Fibroblast of upper back skin (primary cell): ENCODE measurements at regions not wholly inside any gene's neighbourhood (a gene's known extent, or its start where the extent isn't known, plus 50 kb on each side); places are given as distances from the start of the nearest gene placed in this dataset.

Source experiments
- DNase-seq: peaks from one replicate; pipeline ENCODE4 v3.0.0-alpha.2; 2013

- DNase-seq = no peak
Measured at GRCh38 chr9:80082213-80082612, 510.4 kb downstream of the TLE4 start.

DNA sequence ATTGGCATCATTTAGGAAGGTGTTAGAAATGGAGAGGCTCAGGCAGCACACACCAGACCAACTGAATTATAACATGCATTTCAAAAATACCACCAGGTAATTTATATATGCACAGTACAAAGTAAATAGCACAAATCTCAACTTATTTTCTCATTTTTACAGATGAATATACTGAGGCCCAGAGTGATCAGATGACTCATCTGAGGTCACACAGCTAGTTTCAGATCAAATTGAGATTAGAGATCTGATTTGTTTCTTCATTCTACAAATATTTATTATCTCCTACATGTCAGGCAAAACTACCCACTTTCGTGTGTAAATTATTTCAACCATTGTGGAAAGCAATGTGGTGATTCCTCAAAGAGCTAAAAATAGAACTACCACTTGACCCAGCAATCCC is 507.1 kb downstream of the TLE4 start:
- no peak for DNase-seq

- DNase-seq = no peak
Measured at GRCh38 chr9:80077059-80077458, 505.3 kb downstream of the TLE4 start.

DNA sequence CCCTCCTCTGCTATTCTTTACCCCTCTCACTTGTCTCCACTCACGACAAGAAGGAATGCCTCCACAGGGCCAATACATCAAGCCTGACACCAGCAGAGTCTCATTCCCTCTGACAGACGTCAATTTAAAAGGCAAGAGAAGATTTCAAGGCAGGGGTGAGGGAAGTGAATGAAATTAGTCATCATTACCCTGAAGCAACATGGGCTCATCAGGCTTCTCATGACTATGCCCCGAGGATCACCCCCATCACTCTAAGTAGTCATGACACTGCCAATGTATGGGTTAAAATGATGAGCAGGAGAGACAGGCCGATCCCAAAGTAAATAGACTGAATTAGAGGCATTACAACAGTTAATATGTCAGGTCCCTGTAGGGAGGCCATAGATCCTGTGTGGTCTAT is 504.4 kb downstream of the TLE4 start:
- peak; percentile 37 for DNase-seq

- peak; percentile 41 for DNase-seq
Measured at GRCh38 chr9:80074439-80074838, 502.7 kb downstream of the TLE4 start.

DNA sequence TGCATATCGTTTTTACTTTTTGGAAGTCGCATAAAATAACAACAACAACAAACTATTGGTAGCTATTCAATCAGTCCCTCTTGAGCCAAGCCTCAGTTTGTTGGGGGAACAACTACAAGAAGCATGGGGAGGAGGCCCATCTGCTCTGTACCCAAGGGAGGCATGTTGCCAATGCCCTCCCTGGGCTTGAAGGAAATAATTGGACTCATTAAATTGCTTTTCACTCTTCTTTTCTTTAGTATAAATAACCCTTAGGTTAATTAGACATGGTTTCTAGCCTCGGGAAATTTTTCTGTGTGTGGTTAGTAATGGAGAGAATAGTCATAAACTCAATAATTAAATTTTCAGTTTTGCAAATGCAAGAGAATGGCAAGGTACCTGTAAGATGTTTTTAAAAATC is 500.7 kb downstream of the TLE4 start:
- no peak for DNase-seq

GRCh38 chr9:80070071-80070742 is 498.4 kb downstream of the TLE4 start:
- no peak for DNase-seq

DNA sequence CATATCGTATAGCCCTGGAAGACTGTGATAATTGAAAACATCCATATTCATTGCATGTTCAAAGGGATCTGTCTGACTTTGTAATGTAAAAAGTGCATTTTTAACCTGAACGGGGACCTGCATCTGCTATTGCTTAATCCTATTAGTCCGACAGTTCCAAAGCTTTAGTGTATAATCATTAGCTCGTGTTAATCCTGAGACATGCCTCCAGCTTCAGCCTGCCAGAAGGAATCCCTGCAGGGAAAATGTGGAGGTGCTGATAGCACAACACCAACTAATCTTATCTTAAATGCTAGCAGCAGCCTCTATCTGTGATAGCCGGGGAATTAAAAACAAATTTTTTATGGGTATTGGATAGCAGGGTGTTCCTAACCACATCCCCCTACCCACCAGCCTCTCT is 495.2 kb downstream of the TLE4 start:
- peak; percentile 57 for DNase-seq

- no peak for DNase-seq
Measured at GRCh38 chr9:80062567-80062966, 490.8 kb downstream of the TLE4 start.

DNA sequence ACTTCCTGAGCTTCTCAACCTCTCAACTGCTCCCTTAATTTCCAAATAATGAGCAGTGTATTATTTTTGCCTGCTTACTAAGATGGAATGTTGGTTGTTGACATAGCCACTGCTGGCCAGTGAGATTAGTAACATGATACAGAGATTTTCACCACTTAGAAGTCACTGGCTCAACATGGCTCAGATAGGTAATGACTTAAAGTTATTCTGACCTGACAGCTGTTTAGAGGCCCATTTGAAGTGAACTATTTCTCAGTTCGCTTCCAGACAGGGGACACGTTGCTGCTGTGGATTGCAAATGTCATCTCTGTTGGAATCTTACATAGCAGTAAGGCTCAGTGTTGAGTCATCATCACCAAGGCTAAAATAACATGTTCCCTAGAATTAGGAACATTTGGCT is 490.2 kb downstream of the TLE4 start:
- peak; percentile 96 for DNase-seq

GRCh38 chr9:80061096-80061495 is 489.3 kb downstream of the TLE4 start:
- DNase-seq = no peak

GRCh38 chr9:80059979-80060378 is 488.2 kb downstream of the TLE4 start:
- DNase-seq = no peak

DNA sequence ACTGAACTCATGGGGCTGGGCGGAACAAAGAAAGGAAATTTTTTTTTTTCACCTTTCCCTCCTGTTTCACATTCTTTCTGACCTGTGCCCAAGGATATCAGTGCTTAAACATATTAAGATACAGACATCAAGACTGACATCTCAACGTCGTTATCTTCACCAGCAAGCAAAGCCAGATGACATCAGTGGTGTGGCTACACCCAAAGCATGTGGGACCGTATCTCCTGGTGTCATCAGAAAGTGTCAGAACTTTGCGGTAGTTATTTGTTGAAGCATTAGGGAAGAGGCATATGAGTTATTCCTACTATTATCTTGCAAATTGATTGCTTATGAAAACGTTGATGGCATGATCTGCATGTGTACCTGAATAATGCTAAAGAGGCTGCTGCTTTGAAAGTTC is 487.4 kb downstream of the TLE4 start:
- DNase-seq = no peak

DNA sequence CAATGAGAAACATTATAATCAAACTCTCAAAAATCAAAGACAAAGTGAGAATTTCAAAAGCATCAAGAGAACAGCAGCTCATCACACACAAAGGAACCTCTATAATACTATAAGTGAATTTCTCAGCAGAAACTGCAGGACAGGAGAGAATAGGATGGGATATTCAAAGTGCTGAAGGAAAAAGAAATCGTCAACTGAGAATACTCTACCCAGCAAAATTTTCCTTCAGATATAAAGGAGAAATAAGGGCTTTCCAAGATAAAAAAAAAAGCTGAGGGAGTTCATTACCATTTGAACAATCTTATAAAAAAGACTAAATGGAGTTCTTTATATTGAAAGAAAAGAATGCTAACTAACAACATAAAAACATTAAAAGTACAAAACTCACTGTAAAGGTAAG is 481.1 kb downstream of the TLE4 start:
- DNase-seq = no peak

DNA sequence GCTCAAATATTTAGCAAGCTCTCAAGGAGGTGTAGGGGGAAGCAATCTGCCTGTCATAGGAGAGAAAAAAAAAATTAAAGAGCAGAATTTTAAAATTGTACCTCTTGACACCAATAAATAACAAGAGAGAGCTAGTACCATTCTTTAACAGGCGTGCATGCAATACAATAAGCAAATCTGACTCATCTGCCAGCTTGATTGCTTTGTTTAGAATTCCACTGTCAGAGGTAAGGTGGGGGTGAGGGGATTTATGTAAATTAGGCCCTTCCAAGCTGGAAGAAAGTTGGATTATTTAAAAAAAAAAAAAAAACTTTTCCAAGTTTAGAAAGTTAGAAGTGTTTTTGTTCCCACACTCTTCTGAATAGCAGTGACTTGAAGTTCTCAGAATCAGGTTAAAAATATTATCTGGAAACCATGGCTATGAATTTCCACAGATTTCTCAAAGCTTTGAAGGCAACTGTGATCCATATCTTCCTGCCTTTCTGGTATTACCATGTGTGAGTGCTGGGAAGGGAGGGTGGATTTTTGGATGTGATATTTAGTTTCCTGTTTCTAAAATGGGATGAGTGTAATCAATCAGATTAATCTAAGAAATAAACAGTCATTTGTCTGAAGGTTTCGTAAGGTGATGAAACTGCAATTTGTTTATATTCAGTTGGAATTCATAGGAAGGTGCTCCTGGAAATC is 477.5 kb downstream of the TLE4 start:
- peak; percentile 11 for DNase-seq

DNA sequence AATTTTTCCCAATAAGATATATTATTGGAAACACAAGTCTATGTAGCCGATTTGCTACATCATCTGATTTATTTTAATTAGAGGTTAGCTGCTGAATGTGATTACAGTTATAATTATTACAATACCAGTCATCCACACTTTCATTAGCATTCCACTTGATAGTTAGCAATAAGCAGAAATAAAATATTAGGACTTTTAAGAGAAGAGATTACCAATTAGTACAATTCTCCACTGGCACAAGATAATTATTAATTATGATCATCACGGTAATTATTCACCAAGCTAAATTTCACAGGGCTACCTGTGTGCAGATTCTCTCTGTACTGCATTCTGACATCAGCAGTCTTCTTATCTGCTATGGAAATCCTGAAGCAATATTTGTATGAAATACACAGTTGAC is 474.7 kb downstream of the TLE4 start:
- no peak for DNase-seq

GRCh38 chr9:80041821-80042220 is 470.1 kb downstream of the TLE4 start:
- no peak for DNase-seq

- no peak for DNase-seq
Measured at GRCh38 chr9:80040457-80040856, 468.7 kb downstream of the TLE4 start.

DNA sequence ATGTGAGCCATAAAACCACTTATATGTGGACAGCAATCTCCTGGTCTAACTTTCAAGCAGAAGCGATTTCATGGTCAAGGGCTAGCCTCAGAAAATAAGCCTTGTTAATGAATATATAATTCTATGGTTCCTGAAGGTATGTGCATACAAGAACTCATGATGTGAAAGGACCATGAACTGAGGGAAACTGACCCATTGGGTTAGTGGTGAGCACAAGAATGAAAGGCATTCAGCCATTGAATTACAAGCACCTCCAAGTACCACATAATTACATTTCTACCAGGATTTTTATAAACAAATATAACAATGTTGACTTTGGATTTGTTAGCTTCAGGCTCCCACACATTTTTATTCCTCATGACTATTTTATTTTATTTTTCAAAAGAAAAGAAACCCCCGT is 459.0 kb downstream of the TLE4 start:
- peak; percentile 11 for DNase-seq

GRCh38 chr9:80028501-80028900 is 456.7 kb downstream of the TLE4 start:
- DNase-seq = peak; percentile 90

- DNase-seq = no peak
Measured at GRCh38 chr9:80025796-80026520, 454.2 kb downstream of the TLE4 start.

- no peak for DNase-seq
Measured at GRCh38 chr9:80025131-80025530, 453.4 kb downstream of the TLE4 start.

DNA sequence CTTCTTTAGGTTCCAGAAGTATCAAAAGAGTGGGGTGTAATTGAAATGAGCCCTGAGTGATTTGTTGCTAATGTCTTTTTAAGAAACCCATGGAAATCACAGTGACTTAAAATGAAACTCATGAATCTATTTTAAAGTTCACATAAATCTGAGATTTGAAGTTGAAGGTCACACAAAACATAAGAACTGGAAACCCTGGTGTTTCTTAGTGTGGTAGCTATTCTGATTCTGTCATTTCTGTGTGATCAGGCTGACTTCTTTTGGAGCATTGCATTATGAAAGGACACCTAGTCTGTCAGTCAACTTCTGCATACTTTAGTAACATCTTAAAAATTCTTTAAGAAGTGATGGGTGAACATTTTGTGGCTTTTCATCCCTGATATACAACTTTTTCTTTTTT is 448.8 kb downstream of the TLE4 start:
- no peak for DNase-seq

DNA sequence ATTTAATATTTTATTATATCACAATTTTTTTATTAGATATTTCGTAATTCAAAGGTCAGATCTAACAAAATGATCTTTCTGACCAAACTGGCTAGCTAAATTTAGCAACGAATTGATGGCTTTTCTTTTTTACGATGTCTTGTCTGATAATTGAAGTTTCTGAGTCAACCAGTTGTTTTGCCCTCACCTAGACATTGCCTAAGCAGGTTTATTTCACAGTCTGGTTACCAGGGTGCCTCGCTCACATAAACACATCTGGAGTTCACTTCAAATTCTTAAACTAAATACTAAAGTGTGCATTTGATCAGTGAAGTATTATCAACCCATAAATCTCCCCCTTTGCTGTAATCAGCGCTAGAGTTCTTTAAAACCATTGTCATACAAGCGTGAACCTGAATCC is 448.3 kb downstream of the TLE4 start:
- DNase-seq = no peak
